Fibroblast of mammary gland (primary cell): ENCODE measurements at regions not wholly inside any gene's neighbourhood (a gene's known extent, or its start where the extent isn't known, plus 50 kb on each side); places are given as distances from the start of the nearest gene placed in this dataset.
A peak's percentile ranks its signal among the peaks of the same experiment; 100 is the strongest.

Source experiments
- DNase-seq: peaks from one replicate; pipeline ENCODE4 v3.0.0-alpha.2; 2010; ENCODE audit warnings: low read depth
- H3K4me3 ChIP-seq: 2 replicates; pipeline ENCODE4 v1.5.1; 2011; ENCODE audit warnings: low read depth, mild to moderate bottlenecking, low read length, moderate library complexity; ENCODE audit not compliant: control insufficient read depth
- TF ChIP-seq, protein P1 (sequence below): conservative IDR thresholded peaks from 2 replicates; pipeline ENCODE4 v1.5.1; 2011; ENCODE audit warnings: low read depth, low read length, inconsistent platforms; ENCODE audit not compliant: control insufficient read depth, insufficient read depth

DNA sequence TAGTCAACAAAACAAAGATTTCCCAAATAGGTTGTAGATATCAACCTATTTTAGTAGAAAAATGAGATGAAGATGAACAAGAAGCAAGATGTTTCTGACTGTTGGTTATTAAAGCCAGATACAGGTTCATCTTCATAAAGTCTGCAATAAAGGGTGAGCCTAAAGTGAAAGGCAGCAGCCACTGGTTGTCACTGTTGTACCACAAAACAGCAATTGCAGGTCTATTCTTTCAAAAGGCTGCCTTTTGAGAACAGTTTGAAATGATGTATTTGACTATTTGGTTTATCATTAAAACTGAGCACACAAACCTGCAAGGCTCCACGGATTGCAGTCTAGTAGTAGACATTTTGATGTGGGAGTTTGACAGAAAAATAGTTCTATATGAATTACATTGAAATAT is 543.4 kb downstream of the GBE1 start:
- TF ChIP-seq, protein P1, sequence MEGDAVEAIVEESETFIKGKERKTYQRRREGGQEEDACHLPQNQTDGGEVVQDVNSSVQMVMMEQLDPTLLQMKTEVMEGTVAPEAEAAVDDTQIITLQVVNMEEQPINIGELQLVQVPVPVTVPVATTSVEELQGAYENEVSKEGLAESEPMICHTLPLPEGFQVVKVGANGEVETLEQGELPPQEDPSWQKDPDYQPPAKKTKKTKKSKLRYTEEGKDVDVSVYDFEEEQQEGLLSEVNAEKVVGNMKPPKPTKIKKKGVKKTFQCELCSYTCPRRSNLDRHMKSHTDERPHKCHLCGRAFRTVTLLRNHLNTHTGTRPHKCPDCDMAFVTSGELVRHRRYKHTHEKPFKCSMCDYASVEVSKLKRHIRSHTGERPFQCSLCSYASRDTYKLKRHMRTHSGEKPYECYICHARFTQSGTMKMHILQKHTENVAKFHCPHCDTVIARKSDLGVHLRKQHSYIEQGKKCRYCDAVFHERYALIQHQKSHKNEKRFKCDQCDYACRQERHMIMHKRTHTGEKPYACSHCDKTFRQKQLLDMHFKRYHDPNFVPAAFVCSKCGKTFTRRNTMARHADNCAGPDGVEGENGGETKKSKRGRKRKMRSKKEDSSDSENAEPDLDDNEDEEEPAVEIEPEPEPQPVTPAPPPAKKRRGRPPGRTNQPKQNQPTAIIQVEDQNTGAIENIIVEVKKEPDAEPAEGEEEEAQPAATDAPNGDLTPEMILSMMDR = peak; percentile 46
- no peak overlapping the region for H3K4me3 ChIP-seq
- peak; percentile 31 for DNase-seq

DNA sequence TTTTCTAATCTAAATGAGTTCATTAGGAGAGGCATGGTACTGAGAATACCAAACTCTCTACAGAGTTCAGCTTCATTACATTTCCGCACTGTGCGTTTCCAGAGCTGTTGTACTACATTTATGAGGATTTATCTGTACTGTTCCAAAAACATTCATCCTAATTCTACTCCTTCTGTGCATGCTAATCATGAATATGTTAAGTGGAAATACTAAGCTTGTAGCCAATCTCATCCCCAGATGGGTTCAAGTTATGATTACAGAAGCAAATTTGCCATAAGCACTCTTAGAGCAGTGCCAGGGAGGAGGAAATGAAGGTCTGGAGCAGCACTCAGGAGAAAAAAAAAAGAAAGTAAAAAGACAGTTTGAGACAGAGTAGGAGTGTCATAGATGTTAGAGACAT is 544.3 kb downstream of the GBE1 start:
- H3K4me3 ChIP-seq = no peak overlapping the region
- TF ChIP-seq, protein P1 = no peak
- no peak for DNase-seq

DNA sequence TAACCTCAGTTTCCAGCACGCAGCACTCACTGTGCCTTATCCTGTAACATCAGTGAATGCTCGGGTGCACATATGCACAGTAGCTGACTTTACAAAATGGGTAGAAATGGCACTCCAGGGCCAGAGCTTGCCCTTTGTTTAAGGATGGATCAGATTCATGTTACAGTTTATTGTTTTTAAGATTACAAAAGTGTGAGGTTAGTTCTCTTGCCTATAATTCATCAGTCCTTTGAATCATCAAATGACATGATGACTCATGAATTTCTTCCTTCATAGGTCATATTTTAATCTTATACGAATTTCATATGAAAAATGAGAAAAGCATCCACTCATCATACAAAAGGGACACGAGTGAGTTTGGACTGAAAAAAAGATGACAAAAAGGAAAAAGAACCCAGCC is 545.3 kb downstream of the GBE1 start:
- no peak overlapping the region for H3K4me3 ChIP-seq
- TF ChIP-seq, protein P1 = no peak
- DNase-seq = peak; percentile 69

DNA sequence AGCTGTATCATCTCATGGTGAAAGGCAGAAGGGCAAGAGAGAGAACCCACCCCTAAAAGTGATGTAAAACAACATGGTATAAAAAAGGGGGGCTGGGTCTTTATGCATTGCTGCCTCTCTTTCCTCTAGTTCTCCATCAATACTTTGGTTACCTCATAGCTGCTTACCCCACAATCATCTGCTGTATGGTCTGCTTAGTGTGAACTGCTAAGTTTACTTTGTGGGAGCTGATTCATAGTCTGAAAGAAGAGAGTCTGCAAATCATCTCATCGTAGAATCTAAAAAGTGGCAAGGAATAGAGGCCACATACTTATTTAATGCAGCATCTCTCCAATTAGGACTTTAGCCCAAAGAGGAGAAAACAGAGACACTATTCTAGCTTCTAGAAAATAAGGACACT is 546.8 kb downstream of the GBE1 start:
- H3K4me3 ChIP-seq = no peak overlapping the region
- TF ChIP-seq, protein P1 = no peak
- DNase-seq = peak; percentile 54

DNA sequence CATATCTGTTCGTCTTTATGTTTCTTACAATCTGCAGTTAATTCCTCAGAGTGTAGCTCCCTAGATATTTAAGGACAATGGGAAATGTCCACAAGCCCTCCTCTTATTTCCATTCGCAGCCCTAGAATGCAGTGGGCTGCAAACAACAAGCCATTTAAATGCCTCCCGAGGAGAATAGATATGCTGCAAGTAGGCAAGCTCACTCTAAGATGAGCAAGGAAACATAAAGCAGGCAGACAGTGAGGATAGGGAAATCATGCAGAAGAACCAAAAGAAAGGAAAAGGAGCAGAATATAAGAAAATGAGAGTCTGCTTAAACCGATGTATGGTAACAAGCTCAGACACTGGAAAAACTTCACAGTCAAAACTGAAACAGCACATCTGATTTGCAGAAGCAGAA is 561.9 kb downstream of the GBE1 start:
- TF ChIP-seq, protein P1 = no peak
- H3K4me3 ChIP-seq = no peak overlapping the region
- DNase-seq = no peak

DNA sequence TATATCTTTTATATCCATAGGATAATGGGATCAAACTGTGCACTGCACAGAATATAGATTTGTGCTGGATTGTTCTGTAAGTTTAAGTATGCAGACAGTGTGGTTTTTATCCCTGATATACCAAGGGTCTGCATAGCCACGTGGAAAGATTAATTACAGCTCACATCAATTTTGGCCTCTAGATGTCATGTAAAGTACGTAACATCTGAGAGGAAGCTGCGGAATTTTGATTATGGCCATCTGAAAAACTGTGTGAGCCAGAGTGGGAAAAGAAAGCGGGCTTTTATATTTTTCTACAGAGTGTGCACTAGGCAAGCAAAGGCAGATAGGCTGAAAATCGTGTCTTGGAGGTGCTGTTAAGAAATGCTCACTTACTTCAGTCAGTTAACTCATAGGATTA is 562.7 kb downstream of the GBE1 start:
- no peak overlapping the region for H3K4me3 ChIP-seq
- TF ChIP-seq, protein P1 = no peak
- peak; percentile 6 for DNase-seq

DNA sequence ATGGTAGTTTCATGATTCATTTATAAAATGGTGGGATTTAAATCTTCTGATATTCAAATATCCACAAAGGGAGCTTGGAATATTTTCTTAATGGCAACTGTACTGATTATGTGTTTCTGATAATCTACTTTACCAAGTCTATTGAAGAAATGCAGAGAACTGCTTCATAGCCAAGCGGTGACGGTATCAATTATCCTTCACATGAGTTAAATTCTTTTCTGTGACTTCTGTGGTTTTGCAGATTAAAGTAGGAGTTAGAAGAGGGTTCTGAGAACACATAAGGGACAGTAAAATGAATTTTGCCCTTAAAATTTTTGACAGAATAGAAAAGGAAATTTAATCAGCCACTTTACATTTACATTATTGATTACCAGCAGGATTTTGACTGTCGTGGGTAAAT is 563.2 kb downstream of the GBE1 start:
- H3K4me3 ChIP-seq = no peak overlapping the region
- TF ChIP-seq, protein P1 = no peak
- no peak for DNase-seq
